ENCODE measurements at regions not wholly inside any gene's neighbourhood (a gene's known extent, or its start where the extent isn't known, plus 50 kb on each side); places are given as distances from the start of the nearest gene placed in this dataset.

GRCh38 chr13:37923236-37923635 is 53.7 kb upstream of the TRPC4 start:
- no peak for TF ChIP-seq CTCF (IDR thresholded peaks at IDR 0.05; ENCODE audit: control insufficient read depth, insufficient read depth, low read depth, low read length, missing control alignments)
- H3K4me3 ChIP-seq (ENCODE audit: control insufficient read depth, low read depth, low read length): no peak overlapping the region
- DNase-seq (ENCODE audit: low read depth): no peak

GRCh38 chr13:37919329-37919880 is 49.8 kb upstream of the TRPC4 start:
- H3K4me3 ChIP-seq (ENCODE audit: control insufficient read depth, low read depth, low read length): no peak overlapping the region
- no peak for DNase-seq (ENCODE audit: low read depth)
- TF ChIP-seq CTCF (IDR thresholded peaks at IDR 0.05; ENCODE audit: control insufficient read depth, insufficient read depth, low read depth, low read length, missing control alignments): no peak

Data from AG09309 (cell line).